ENCODE measurements at regions not wholly inside any gene's neighbourhood (a gene's known extent, or its start where the extent isn't known, plus 50 kb on each side); places are given as distances from the start of the nearest gene placed in this dataset.

DNA sequence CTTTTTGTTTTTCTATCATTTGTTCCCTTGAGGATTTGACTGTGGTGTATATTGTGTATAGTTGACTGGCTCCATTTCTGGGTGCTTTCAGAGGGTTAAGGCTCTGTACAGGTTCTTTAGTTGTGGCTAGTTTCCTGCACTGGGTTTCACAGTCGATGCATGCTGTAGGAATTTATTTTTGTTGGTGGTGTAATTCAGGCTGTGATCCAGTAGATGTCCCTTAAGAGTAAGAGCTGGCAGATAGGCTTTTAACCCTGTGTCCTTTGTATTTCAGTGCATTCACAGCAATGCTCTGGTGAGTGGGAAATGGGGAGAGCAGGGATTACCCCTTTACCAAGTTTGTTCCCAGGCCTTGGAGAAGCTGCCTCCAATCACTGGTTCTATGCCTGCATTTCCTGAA is 112.9 kb downstream of the SPATA31D1 start:
- Histone ChIP-seq H3K36me3 (ENCODE audit: insufficient read depth in 1 of 2, low read depth in 1 of 2) (no peaks in the 10 kb centered on the region), H3K27ac (no peak overlapping the region), H3K27me3 (ENCODE audit: insufficient read depth in 3 of 3, low read length in 2 of 3) (peaks cover 0 to 2% (median 0%) of the 10 kb centered on the region in 3 donors), H3K9me3 (no peaks in the 10 kb centered on the region), H3K4me3 (no peak overlapping the region), H3K4me1 (no peaks in the 10 kb centered on the region)
- TF ChIP-seq CTCF (IDR thresholded peaks at IDR 0.05) = no peak
- intact Hi-C loops (cut with DNase I) = no loop called here
- ATAC-seq (no peak), DNase-seq (no peak)
- 62 to 91% (median 65%) methylated on average over 1 of the region's 1 CpG for WGBS, 3 donors

DNA sequence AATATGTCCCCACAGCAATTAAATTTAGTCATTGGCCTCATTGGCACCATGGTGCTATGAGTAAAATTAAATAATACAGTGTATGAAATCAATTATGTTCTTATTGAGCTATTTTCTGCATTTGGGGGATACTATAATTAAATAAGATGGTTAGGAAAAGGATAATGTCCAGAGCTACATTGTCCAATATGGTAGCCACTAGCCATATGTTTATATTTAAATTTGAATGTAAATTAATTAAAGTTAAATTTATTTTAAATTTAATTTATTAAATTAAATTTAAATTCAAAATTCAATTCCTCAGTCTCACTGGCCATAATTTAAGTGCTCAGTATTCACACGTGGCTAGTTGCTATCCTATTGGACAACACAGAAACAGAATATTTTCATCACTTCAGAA is 115.7 kb downstream of the SPATA31D1 start:
- DNase-seq = no peak
- intact Hi-C loops (cut with DNase I) = no loop called here
- Histone ChIP-seq H3K4me3 (no peak overlapping the region), H3K36me3 (ENCODE audit: insufficient read depth in 1 of 2, low read depth in 1 of 2) (no peaks in the 10 kb centered on the region), H3K4me1 (no peaks in the 10 kb centered on the region), H3K27ac (no peak overlapping the region), H3K9me3 (no peaks in the 10 kb centered on the region), H3K27me3 (ENCODE audit: insufficient read depth in 3 of 3, low read length in 2 of 3) (peaks cover 0 to 2% (median 0%) of the 10 kb centered on the region in 3 donors)
- TF ChIP-seq CTCF (IDR thresholded peaks at IDR 0.05) = no peak
- ATAC-seq = no peak
- WGBS, 3 donors = 81 to 95% (median 84%) methylated on average over 1 of the region's 1 CpG

DNA sequence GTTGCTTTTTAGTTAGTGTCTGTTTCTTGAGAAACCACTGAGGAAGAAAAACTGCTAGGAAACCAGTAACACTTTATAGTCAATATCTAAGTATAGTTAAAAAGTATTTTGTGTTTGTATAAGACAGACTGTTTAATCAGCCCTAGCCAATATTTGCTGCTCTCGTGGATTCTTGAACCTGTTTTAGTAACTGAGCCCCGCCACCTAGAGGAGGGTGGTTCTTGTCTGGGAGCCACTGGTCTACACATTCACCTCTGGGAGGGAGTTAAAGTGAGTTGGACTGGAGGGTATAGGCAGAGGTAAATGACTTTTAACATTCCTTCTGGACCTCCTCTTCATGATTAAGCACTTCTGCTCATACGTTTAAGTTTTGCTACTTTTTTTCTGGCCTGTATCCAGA is 117.2 kb downstream of the SPATA31D1 start:
- no peak for TF ChIP-seq CTCF (IDR thresholded peaks at IDR 0.05)
- Histone ChIP-seq H3K36me3 (ENCODE audit: insufficient read depth in 1 of 2, low read depth in 1 of 2) (no peaks in the 10 kb centered on the region), H3K4me3 (no peak overlapping the region), H3K27me3 (ENCODE audit: insufficient read depth in 3 of 3, low read length in 2 of 3) (peaks cover 0 to 2% (median 0%) of the 10 kb centered on the region in 3 donors), H3K4me1 (no peaks in the 10 kb centered on the region), H3K27ac (no peak overlapping the region), H3K9me3 (no peaks in the 10 kb centered on the region)
- WGBS, 3 donors = 81 to 86% (median 86%) methylated on average over 3 of the region's 3 CpGs
- intact Hi-C loops (cut with DNase I) = no loop called here
- DNase-seq (no peak), ATAC-seq (no peak)

- H3K27me3 ChIP-seq (ENCODE audit: insufficient read depth in 3 of 3, low read length in 2 of 3) = peaks cover 0 to 2% (median 0%) of the 10 kb centered on the region in 3 donors
- ATAC-seq (no peak), DNase-seq (no peak)
- H3K4me3 ChIP-seq = no peak overlapping the region
- TF ChIP-seq CTCF (IDR thresholded peaks at IDR 0.05) = no peak
- H3K36me3 ChIP-seq (ENCODE audit: insufficient read depth in 1 of 2, low read depth in 1 of 2) = no peaks in the 10 kb centered on the region
- H3K9me3 ChIP-seq = no peaks in the 10 kb centered on the region
- intact Hi-C loops (cut with DNase I) = no loop called here
- H3K4me1 ChIP-seq = no peaks in the 10 kb centered on the region
- no peak overlapping the region for H3K27ac ChIP-seq
Measured at GRCh38 chr9:82106536-82106935, 118.0 kb downstream of the SPATA31D1 start.

- Histone ChIP-seq H3K4me3 (no peak overlapping the region), H3K36me3 (ENCODE audit: insufficient read depth in 1 of 2, low read depth in 1 of 2) (no peaks in the 10 kb centered on the region), H3K4me1 (no peaks in the 10 kb centered on the region), H3K9me3 (no peaks in the 10 kb centered on the region), H3K27me3 (ENCODE audit: insufficient read depth in 3 of 3, low read length in 2 of 3) (no peaks in the 10 kb centered on the region), H3K27ac (no peak overlapping the region)
- ATAC-seq (no peak), DNase-seq (no peak)
- intact Hi-C loops (cut with DNase I) = no loop called here
- 100% methylated on average over 1 of the region's 1 CpG for WGBS, 3 donors
- no peak for TF ChIP-seq CTCF (IDR thresholded peaks at IDR 0.05)
Measured at GRCh38 chr9:82108474-82108873, 119.9 kb downstream of the SPATA31D1 start.

Measured in psoas muscle (tissue), 7 donors.